ENCODE measurements at regions not wholly inside any gene's neighbourhood (a gene's known extent, or its start where the extent isn't known, plus 50 kb on each side); places are given as distances from the start of the nearest gene placed in this dataset.

- DNase-seq (ENCODE audit: low read depth, low spot score) (no peak), FAIRE-seq (no peak)
- H3K27ac ChIP-seq (ENCODE audit: insufficient read depth, low read depth, low read length), result no peak overlapping the region
- H3K36me3 ChIP-seq (ENCODE audit: control insufficient read depth in 2 of 2, extremely low read depth in 1 of 2, insufficient read depth in 2 of 2, low read length in 2 of 2), result no peaks in the 10 kb centered on the region
- H3K4me1 ChIP-seq (ENCODE audit: control insufficient read depth, extremely low read depth, insufficient read depth, low read length), result no peaks in the 10 kb centered on the region
- no peak overlapping the region for H3K9ac ChIP-seq (replicated peaks; ENCODE audit: extremely low read depth, insufficient read depth, low read length)
- H2AFZ ChIP-seq (ENCODE audit: low read depth, low read length), result no peak overlapping the region
- BruUV-seq (replicated peaks), result no TSS peak
- no peaks in the 10 kb centered on the region for H4K20me1 ChIP-seq (replicated peaks; ENCODE audit: control insufficient read depth, extremely low read depth, insufficient read depth, low read length)
- H3K9me1 ChIP-seq (replicated peaks; ENCODE audit: control insufficient read depth, extremely low read depth, insufficient read depth, low read length), result no peaks in the 10 kb centered on the region
- TF ChIP-seq POLR2AphosphoS5 (IDR thresholded peaks at IDR 0.05; ENCODE audit: insufficient read depth, low read depth, low read length) (no peak), JUN (IDR thresholded peaks at IDR 0.05; ENCODE audit: borderline replicate concordance, insufficient read depth, insufficient read length, low read depth) (no peak), MAX (IDR thresholded peaks at IDR 0.05; ENCODE audit: insufficient read depth, insufficient read length) (no peak), FOS (IDR thresholded peaks at IDR 0.05; ENCODE audit: borderline replicate concordance, insufficient read depth, low read length) (no peak), EZH2 (IDR thresholded peaks at IDR 0.05; ENCODE audit: borderline replicate concordance, low read depth, low read length, severe bottlenecking) (no peak), CTCF (IDR thresholded peaks at IDR 0.05; ENCODE audit: extremely low read depth in 1 of 2, insufficient read depth in 1 of 2, low read depth in 1 of 2, low read length in 2 of 2) (no peak), GATA2 (IDR thresholded peaks at IDR 0.05; ENCODE audit: insufficient read depth, insufficient read length, low read depth, low read length) (no peak), MYC (IDR thresholded peaks at IDR 0.05; ENCODE audit: low read depth, low read length) (no peak), POLR2A (IDR thresholded peaks at IDR 0.05; ENCODE audit: low read depth, low read length) (no peak)
- no peak overlapping the region for H3K4me3 ChIP-seq (replicated peaks in 1 of 3; ENCODE audit: insufficient read depth in 1 of 3, low read depth in 1 of 3, low read length in 3 of 3)
- intact Hi-C loops (cut with micrococcal nuclease), result no loop called here
- H3K27me3 ChIP-seq (ENCODE audit: control insufficient read depth in 2 of 2, insufficient read depth in 2 of 2, low read length in 2 of 2), result peaks cover 0 to 2% of the 10 kb centered on the region in 2 experiments
- ChIA-PET POLR2A (no interaction called here), CTCF (interaction anchor here (0.9 to 1.5 kb wide), 2 partner anchors 12 to 115 kb away, joined by 3 to 5 read pairs; no protein-coding TSS in a partner anchor)
- no peak overlapping the region for H3K4me2 ChIP-seq (ENCODE audit: insufficient read depth, low read length)
- no peaks in the 10 kb centered on the region for H3K9me3 ChIP-seq (replicated peaks; ENCODE audit: control insufficient read depth, insufficient read depth, low read length)
- dilution Hi-C loops (cut with MboI; ENCODE audit: extremely low pct_ligation_motif_present, low sequenced_read_pairs), result no loop called here
- H3K79me2 ChIP-seq (ENCODE audit: control insufficient read depth, insufficient read depth, low read length), result no peaks in the 10 kb centered on the region
These were observed 66.9 kb upstream of the TINAGL1 start for GRCh38 chr1:31509124-31510072.
